ENCODE measurements at regions not wholly inside any gene's neighbourhood (a gene's known extent, or its start where the extent isn't known, plus 50 kb on each side); places are given as distances from the start of the nearest gene placed in this dataset.

DNA sequence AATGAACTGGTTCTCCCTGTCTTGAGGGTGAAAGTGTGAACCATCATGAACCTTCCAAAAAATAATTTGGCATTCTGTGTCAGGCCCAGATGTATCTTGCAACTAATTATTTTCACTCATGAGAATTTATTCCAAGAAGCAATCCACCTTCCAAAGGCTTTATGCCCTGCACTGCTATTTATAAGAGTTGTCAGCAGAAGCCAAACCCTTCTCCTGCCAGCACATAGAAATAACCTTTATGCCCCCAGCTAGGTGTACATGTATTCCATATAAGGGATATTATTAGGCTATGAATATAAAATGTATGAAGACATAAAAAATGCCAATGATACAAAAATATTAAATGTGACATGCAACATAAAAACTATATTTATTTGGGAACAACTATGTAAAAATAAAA is 69.0 kb upstream of the GDF10 start:
- no peaks in the 10 kb centered on the region for H3K27me3 ChIP-seq (ENCODE audit: insufficient read depth, low read depth)
- no peaks in the 10 kb centered on the region for H3K36me3 ChIP-seq (ENCODE audit: insufficient read depth)
- TF ChIP-seq, protein P1, sequence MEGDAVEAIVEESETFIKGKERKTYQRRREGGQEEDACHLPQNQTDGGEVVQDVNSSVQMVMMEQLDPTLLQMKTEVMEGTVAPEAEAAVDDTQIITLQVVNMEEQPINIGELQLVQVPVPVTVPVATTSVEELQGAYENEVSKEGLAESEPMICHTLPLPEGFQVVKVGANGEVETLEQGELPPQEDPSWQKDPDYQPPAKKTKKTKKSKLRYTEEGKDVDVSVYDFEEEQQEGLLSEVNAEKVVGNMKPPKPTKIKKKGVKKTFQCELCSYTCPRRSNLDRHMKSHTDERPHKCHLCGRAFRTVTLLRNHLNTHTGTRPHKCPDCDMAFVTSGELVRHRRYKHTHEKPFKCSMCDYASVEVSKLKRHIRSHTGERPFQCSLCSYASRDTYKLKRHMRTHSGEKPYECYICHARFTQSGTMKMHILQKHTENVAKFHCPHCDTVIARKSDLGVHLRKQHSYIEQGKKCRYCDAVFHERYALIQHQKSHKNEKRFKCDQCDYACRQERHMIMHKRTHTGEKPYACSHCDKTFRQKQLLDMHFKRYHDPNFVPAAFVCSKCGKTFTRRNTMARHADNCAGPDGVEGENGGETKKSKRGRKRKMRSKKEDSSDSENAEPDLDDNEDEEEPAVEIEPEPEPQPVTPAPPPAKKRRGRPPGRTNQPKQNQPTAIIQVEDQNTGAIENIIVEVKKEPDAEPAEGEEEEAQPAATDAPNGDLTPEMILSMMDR (conservative IDR thresholded peaks at IDR 0.05; ENCODE audit: low read depth, low read length) = no peak
- H3K27ac ChIP-seq = no peak overlapping the region
- H3K79me2 ChIP-seq (ENCODE audit: insufficient read depth, low read depth) = no peaks in the 10 kb centered on the region
- no peak overlapping the region for H3K9ac ChIP-seq
- H3K4me2 ChIP-seq = no peak overlapping the region
- no peak overlapping the region for H3K4me3 ChIP-seq (IDR thresholded peaks at IDR 0.05; ENCODE audit: insufficient read depth, low read depth, low read length)
- no peaks in the 10 kb centered on the region for H3K4me1 ChIP-seq (ENCODE audit: low read depth, poor library complexity, severe bottlenecking)
- no peaks in the 10 kb centered on the region for H4K20me1 ChIP-seq (ENCODE audit: insufficient read depth)
- no peak overlapping the region for H2AFZ ChIP-seq (ENCODE audit: low read depth)

DNA sequence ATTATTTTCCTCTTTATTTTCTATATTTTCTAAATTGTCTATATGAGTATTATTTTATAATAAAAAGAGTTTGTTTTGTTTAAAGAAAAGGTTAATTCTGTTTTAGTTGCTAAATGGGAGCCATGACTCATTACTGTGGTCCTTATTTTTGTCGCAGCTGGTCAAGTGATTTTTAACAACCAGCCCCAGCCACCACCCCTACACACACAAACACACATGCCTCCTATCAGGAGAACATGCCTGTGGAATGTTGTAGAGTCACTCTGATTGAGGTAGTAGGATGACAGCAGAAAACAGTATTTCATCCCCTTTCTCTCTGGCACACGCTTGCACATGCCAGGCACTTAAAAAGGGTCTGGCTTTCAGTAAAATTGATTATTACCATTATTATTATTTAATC is 68.6 kb upstream of the GDF10 start:
- TF ChIP-seq, protein P1 (conservative IDR thresholded peaks at IDR 0.05; ENCODE audit: low read depth, low read length) = no peak
- no peaks in the 10 kb centered on the region for H3K4me1 ChIP-seq (ENCODE audit: low read depth, poor library complexity, severe bottlenecking)
- H3K27me3 ChIP-seq (ENCODE audit: insufficient read depth, low read depth) = no peaks in the 10 kb centered on the region
- no peak overlapping the region for H2AFZ ChIP-seq (ENCODE audit: low read depth)
- H3K4me3 ChIP-seq (IDR thresholded peaks at IDR 0.05; ENCODE audit: insufficient read depth, low read depth, low read length) = no peak overlapping the region
- no peak overlapping the region for H3K9ac ChIP-seq
- H3K36me3 ChIP-seq (ENCODE audit: insufficient read depth) = no peaks in the 10 kb centered on the region
- no peaks in the 10 kb centered on the region for H4K20me1 ChIP-seq (ENCODE audit: insufficient read depth)
- no peak overlapping the region for H3K27ac ChIP-seq
- no peaks in the 10 kb centered on the region for H3K79me2 ChIP-seq (ENCODE audit: insufficient read depth, low read depth)
- H3K4me2 ChIP-seq = no peak overlapping the region

DNA sequence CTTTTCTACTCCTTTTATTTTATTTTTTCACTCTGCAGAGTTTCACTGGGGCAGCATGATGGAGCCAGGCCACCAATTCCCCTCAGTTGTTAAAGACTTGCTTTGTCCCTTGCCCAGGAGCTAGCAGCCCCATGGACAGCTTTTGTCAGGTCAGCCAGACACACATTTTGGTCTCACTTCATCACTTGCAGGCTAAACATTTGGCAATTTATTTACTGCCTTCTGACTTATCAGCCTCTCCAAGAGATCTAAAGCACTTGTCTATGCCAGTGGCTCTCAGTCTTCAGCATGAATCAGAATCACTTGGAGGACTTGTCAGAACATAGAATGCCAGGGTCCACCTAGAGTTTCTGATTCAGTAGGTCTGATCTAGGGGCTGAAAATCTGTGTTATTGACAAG is 66.4 kb upstream of the GDF10 start:
- Histone ChIP-seq H4K20me1 (ENCODE audit: insufficient read depth) (no peaks in the 10 kb centered on the region), H2AFZ (ENCODE audit: low read depth) (no peak overlapping the region), H3K4me2 (no peak overlapping the region), H3K36me3 (ENCODE audit: insufficient read depth) (no peaks in the 10 kb centered on the region), H3K4me3 (IDR thresholded peaks at IDR 0.05; ENCODE audit: insufficient read depth, low read depth, low read length) (no peak overlapping the region), H3K27me3 (ENCODE audit: insufficient read depth, low read depth) (no peaks in the 10 kb centered on the region), H3K79me2 (ENCODE audit: insufficient read depth, low read depth) (no peaks in the 10 kb centered on the region), H3K27ac (no peak overlapping the region), H3K4me1 (ENCODE audit: low read depth, poor library complexity, severe bottlenecking) (no peaks in the 10 kb centered on the region), H3K9ac (no peak overlapping the region)
- TF ChIP-seq, protein P1 (conservative IDR thresholded peaks at IDR 0.05; ENCODE audit: low read depth, low read length) = no peak

GRCh38 chr10:47235484-47235883 is 64.5 kb upstream of the GDF10 start:
- H3K27me3 ChIP-seq (ENCODE audit: insufficient read depth, low read depth) = no peaks in the 10 kb centered on the region
- no peaks in the 10 kb centered on the region for H3K79me2 ChIP-seq (ENCODE audit: insufficient read depth, low read depth)
- no peak overlapping the region for H2AFZ ChIP-seq (ENCODE audit: low read depth)
- H3K27ac ChIP-seq = no peak overlapping the region
- no peaks in the 10 kb centered on the region for H3K4me1 ChIP-seq (ENCODE audit: low read depth, poor library complexity, severe bottlenecking)
- no peaks in the 10 kb centered on the region for H3K36me3 ChIP-seq (ENCODE audit: insufficient read depth)
- no peak overlapping the region for H3K9ac ChIP-seq
- H4K20me1 ChIP-seq (ENCODE audit: insufficient read depth) = no peaks in the 10 kb centered on the region
- no peak overlapping the region for H3K4me3 ChIP-seq (IDR thresholded peaks at IDR 0.05; ENCODE audit: insufficient read depth, low read depth, low read length)
- no peak overlapping the region for H3K4me2 ChIP-seq
- TF ChIP-seq, protein P1 (conservative IDR thresholded peaks at IDR 0.05; ENCODE audit: low read depth, low read length) = no peak
